HG02642 (cell line): ENCODE measurements at regions not wholly inside any gene's neighbourhood (a gene's known extent, or its start where the extent isn't known, plus 50 kb on each side); places are given as distances from the start of the nearest gene placed in this dataset.
"Not testable (repeated sequence)": the region's sequence is repeated elsewhere in the genome, so short reads cannot be mapped to it uniquely, and the experiment has no call there.

ENCODE experiments used
- ATAC-seq: cut with Tn5 transposase; IDR thresholded peaks from one replicate; pipeline ENCODE4 v1.9.1; 2021; ENCODE audit warnings: mild to moderate bottlenecking; ENCODE audit not compliant: unreplicated experiment, poor library complexity

DNA sequence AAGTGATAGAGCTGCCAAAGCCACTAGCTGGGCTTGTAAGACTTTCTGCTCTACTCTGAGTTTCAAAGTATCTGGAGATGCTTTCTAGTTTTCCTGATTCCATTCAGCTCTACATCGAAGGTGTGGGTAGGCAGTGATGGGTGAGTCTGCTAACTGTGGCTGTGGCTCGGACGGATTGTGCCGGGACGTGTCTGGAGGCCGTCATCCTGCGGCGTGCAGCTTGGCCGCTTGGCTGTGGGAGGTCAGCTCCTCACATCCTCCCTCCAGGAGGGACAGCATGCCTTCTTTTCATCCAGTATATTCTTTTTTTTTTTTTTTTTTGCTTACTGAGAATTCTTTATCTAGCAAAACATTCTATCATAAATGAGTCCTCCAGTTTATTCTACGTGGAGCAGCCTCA lies 77.9 kb upstream of the AADAT start:
- no peak for ATAC-seq

DNA sequence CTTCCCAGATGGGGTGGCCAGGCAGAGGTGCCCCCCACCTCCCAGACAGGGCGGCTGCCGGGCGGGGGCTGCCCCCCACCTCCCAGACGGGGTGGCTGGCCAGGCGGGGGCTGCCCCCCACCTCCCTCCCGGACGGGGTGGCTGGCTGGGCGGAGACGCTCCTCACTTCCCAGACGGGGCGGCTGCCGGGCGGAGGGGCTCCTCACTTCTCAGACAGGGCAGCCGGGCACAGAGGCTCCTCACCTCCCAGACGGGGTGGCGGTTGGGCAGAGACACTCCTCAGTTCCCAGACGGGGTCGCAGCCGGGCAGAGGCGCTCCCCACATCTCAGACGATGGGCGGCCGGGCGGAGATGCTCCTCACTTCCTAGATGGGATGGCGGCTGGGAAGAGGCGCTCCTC lies 76.4 kb upstream of the AADAT start:
- ATAC-seq, result not testable (repeated sequence)

DNA sequence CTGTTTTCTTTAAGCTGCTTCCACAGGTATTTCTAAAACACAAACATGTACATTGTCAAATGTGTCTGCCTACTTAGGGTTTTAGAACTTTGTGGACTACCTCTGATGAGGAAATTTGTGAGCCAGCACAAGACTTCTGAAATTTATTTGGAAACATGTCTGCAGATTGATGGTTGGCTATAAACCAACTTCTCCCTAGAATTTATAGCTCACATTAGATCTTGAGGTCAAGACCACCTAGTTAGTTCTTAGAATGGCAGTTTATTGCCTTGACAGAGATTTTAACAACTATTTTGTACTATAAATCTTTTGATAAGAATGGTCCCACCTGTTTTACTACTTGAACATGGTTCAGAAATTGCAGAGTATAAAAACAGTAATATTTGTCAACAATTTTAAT lies 72.7 kb upstream of the AADAT start:
- ATAC-seq, result no peak

DNA sequence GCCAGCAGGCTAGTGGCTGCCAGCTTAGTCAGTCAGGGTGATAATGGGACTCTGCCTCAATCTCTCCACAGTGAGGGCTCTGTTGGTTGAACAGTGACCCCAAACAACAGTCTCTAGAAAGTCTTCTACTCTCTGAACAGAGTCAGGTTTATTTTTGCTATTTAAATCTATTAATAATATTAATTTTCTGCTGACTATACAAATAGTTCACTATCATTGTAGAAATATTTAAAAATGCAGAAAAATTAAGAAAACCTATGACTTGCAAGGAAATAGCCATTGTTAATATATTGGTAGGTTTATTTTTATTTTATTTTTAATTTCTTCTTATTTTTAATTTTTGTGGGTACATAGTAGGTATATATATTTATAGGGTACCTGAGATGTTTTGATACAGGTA lies 67.9 kb upstream of the AADAT start:
- ATAC-seq, result no peak

DNA sequence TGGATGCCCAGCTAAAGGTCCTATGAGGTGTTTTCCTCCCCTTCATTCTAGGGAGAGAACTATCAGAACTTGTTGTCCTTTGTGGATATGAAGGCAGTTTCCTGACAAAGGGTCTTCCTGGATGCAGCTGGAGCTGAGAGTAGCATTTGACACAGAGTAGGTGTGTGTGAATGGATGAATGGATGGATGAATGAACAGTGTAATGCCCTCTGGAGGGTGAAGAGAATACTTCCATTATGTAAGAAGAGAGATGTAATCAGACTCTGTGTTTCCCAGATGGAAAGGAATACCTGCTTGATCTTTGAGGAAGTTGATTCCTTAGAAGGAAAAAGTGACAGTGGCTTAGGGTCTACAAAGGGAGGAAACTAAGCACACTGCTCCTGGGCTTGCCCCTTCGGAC lies 55.4 kb upstream of the AADAT start:
- ATAC-seq, result no peak

DNA sequence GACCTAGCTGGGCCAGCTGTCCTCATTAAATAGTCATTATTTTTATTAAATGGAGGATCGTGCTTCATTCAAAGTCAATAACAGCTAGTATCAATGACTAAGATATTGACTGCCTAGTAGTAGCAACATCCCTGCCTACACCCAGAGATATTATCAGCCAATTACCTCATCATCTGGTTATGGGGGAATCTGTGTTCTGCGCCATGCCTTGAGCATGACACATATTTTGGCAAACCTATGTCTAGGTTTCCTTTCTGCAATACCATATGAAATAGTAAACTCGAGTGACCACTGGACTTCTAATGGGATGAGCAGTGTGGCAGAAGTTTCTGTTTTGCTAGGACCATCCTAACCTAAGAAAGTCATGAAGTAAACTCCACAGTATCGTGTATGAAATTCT lies 50.0 kb upstream of the AADAT start:
- no peak for ATAC-seq
